Non-pigmented ciliary epithelial cell (primary cell): ENCODE measurements at regions not wholly inside any gene's neighbourhood (a gene's known extent, or its start where the extent isn't known, plus 50 kb on each side); places are given as distances from the start of the nearest gene placed in this dataset.

ENCODE experiments used
- DNase-seq: peaks from one replicate; pipeline ENCODE4 v3.0.0-alpha.2; 2010; ENCODE audit warnings: low read depth

DNA sequence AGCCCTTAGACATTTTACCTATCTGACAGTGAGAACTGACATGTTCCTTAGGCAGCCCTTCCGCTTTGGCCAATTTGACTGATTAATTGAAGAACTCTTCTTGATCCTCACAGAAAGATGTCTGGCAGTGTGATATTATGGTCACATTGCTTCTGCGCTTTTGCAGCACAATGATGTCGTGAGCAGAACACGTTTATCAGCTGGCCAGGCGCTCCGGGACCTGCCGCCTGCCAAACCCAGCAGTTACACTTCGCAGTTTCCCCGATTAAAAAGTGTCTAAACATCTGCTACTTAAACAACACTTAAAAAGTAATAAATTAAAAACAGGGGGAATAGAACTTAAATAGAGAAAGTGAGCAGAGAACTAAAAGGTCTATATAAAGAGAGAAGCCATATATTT, 103.5 kb upstream of the ETS2 start:
- DNase-seq, result no peak

DNA sequence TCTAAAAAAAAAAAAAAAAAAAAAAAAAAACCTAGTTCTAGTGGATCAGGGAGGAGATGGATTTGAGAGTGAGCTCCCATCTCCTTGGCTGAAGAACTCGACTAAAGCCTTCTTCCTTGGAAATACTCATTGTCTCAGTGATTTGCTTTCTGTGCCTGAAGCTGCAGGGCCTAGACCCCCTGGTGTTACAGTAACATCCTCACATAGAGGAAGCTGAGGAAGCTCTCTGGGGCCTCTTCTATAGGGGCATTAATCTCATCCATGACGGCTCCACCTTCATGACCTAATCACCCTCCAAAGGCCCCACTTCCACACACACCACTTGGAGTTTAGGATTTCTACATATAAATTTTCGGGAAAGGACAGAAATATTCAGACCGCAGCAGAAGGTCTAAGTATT, 95.9 kb upstream of the ETS2 start:
- no peak for DNase-seq

DNA sequence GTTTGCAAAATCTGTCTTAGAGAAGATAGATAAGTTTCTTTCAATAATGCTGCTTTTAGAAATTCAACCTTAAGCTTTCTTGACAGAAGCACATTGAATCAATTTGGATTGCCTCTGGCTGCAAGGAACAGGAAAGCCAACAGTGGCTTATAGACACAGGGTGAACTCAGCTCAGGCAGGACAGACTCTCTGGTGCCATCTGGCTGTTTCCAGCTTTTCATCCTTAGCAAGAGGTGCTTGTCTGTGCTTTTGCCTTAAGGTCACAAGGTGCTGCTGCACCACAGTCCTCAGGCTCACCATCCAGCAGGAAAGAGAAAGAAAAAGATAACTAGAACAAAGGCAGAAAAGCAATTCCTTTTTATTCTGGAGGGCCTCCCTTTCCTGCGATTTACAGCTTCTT, 93.7 kb upstream of the ETS2 start:
- no peak for DNase-seq

DNA sequence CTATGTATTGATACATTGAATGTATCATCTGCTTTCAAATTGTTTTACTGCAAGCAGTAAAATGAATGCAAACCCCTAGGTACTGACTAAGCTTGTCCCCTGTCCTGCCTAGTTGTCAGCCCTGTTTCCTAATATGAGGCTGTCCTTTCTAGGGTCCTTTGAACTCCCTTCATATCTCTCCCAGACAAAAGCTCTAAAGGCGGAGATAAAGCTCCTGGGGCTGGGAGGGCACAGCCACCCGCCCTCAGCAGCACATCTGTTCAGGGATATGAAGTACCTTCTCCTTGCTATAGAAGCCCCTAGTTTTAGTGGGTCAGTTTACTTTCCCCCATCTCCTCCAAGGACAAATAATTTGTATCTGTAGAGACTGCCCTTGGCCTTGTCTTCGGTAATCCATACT, 93.1 kb upstream of the ETS2 start:
- no peak for DNase-seq

DNA sequence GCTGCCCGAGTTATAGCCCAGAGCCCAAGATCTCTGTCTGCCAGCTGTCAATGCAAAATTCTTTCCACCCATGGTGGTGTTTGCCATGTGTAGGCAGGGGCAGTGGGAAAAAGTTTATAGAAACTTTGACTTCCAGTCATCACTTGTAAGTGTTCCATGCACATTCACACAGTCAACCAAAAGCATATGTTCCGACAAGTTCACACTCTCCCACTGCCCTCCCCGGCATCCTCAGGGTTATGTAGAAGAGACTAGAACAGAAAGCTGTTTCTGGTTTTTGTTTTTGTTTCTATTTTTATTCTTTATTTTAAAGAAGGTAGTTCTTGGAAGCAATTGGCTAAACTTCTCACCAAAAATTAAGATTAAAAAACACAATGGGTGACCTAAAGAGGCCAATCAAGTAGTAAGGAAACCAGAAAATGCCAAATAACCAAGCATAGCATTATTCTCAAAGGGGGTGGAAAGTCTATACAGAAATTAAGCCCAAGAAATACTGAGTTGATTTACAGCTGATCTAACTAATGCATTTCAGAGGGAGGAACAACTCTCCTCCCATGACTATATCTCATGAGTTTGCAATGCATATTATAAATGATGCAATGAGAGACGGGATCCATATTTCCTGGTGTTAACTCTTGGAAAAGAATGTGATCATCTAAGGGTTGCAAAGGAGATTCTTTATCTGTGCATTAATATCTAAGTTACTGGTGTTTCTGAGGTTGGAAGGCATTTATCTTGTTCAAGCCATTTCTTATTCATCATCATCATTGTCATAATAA, 91.5 kb upstream of the ETS2 start:
- DNase-seq, result no peak

DNA sequence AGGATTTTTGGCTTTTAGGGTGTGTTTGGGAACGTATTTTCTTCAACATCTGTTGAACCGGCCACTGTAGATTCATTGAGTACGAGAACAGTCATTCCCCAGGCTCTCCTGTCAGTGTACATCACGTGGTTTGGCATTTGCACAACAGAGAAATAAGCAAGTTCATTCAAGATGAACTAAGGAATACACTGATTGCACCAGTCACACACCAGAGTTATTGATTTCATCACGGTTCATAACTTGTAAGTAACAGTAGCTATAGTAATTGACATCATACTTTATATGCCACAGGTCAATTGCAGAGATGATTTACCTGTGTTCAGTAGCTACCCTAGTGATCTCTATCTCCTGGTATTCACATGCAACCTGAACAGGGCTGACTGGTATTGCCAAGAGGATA, 90.7 kb upstream of the ETS2 start:
- no peak for DNase-seq

DNA sequence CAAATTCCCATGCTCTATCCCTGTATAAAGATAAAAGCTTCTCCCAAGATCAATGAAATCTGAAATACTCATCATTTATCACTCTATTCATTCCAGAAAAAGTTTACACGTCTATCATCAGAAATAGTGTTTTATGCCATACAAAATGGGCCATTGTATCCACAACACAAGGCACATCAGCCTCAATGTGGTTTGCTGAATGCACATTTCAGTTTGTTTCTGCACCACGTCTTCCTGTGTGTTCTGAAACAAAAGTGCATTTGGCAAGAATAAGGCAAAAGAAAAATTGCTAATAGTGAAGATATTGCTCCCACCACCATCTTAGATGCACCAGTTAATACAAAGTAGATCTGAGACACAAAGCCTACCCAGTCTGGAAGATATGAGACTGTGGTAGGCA, 89.6 kb upstream of the ETS2 start:
- no peak for DNase-seq

DNA sequence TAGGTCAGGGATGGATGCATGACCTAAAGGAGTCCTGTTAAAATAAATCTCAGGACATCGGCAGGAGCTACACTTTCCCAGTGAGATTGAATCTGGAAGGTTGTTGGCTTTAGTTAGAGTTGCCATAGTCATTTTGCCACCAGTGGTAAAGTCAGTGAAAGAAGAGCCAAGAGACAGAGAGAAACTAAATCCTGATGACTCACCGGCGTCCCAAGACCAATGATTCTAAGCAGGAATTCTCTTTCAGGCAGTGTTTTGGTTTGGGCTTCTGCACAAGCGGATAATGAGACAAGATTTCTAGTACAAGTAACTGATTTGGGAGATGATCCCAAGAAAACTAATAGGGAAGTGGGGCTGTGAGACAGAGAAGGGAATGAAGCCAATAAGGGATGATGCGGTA, 88.8 kb upstream of the ETS2 start:
- DNase-seq, result no peak

DNA sequence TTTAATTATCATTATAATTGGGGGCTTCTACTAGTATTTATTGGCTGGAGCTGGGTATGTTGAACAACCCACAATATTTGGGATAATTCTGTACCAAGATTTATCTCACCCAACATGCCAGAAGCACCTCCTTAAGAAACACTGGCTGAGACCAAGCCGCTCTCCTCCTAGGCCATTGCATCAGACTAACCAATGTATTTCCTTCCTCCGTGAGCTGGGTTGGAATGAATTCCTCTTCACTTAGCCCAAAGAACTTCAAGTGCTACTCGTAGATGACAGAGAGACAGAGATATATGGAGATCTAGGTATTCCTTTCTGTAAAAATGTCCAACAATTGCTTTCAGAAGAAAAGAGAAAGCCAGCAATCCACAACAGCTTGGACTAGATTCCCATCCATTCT, 87.2 kb upstream of the ETS2 start:
- no peak for DNase-seq

DNA sequence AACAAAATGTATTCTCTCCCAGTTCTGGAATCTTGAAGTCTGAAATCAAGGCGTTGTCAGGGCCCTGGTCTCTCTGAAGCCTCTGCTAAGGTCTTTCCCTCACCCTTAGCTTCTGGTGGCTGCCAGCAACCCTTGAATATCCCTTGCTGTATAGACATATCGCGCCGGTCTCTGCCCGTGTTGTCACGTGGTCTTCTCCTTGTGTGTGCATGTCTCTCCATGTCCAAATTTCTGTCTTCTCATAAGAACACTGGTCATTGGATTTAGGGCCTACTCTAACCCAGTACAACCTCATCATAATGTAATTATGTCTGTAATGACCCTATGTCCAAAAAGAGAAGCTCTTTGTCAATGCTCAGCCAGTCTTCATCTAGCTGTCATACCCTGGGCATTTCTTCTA, 85.7 kb upstream of the ETS2 start:
- DNase-seq, result no peak

DNA sequence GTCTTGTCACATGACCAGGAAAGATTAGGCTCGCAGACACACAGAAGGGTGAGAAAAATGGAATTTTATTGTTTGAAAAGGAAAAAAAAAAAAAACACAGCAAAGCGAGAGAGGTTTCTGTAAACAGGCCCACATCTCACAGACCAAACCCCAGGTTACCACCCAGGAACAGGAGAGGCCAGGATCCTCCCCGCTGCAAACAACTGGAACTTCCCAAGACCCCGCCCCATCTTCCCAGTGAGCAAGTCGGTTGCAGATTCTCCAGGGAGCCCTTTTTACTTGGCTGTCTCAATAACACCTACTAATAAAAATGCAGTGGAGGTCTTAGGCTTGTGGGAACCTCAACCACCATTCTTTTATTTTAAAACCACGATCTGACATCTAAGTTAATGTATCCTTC, 84.7 kb upstream of the ETS2 start:
- DNase-seq, result no peak

DNA sequence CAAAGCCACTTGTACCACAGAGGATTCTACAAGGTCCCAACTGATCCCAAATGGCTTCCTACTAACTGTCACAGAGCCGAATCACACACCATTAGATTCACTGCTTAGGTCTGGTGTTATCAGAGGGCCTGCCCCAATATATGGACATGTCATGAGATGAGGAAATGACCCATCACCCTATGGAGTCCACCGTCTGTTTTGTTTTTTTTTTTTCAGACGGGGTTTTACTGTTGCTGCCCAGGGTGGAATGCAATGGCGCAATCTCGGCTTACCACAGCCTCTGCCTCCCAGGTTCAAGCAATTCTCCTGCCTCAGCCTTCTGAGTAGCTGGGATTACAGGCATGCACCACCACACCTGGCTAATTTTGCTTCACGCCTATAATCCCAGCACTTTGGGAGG, 83.8 kb upstream of the ETS2 start:
- DNase-seq, result no peak

DNA sequence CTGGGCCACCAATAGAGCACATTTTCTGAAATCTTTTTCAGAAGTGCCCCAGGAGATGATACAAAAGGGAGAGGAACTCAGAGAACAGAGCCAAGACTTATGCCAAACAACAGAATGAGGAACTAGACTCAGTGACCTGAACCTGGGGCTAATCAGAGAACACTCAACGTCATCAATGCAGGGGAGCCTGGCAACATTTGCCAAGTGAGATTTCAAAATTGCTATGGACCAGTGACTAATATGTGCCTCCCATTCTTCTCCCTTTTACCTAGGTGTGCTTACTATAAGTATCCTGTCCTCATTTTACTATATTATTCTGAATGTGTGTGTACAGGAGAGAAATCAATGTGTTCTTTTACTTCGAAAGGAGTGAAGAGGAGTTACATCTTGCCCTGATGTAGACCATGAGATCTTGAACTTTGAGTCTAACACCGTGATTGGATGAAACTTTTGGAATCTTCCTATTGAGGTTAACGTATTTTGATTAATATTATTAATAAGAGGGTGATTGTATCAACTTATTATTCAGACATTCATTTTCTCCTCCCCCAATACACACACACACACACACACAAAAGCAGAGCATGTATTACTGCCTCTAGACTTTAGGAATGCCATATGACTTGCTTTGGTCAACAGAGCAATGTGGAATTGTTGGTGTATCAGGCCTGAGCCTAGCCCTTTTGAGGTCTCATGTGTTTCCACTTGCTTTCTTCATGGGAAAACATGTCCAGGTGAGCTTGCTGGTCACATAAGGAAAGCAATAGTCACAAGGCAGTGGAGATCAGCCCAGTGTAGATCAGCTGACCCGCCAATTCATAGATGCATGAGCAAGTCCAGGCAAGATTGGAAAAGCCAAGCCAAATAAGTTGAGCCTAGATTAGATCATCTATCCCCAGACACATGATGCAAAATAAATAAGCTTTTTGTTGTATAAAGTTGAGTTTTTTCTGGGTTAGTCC, 80.3 kb upstream of the ETS2 start:
- no peak for DNase-seq

DNA sequence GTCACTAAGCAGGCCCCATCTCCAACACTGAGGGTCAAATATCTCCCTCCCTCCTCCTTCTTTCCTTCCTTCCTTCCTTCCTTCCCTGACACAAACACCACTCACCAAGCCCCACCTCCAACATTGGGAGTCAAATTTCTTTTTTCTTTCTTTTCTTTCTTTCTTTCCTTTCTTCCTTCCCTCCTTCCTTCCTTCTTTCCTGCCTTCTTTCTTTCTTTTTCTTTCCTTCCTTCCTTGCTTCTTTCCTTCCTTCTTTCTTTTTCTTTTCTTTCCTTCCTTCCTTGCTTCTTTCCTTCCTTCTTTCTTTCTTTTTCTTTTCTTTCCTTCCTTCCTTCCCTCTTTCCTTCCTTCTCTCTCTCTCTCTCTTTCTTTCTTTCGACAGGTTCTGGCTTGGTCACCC, 79.2 kb upstream of the ETS2 start:
- no peak for DNase-seq

DNA sequence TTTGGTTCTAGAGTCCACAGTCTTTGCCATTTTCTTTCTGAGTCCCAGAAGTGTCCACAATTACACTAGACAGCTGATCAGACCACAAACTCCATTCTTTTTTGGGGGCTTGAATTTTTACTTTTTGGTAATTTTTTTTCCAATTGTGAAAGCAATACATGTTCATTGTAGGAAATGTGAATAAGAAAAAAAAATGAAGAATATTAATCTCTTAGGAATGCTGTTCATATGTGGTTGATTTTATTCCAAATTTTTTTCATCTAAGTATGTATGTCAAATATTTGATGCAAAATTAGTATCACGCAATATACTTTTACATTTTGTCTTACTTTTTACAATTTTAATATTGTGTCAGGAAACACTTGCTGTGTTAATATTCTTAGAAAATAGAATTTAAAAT, 76.4 kb upstream of the ETS2 start:
- DNase-seq, result no peak

DNA sequence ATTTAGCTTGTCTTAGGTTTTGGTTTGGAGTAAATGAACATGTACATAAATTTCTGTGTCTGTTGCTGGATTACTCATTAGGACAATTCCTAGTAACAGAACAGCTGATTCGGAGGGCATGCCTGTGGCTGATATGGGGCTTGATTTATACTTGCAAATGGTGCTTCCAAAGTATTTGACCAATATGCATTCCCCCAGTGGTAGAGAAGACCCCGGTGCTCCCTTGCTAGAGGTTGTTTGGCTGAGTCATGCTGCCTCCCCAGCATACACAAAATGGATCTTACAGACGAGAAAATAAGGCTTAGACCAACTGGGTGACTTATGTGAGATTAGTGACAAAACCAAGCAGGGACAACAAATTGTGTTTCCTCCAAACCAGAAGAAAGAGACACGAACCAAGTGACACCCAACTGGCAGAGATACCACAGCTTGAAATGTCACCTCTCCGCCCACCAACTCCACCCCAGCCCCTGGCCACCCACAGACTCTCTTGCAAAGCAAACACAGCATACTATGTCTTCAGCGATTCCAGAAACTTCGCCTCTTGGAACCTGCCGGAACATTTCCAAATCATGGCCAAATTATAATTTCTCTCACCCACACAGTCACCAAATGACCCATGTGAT, 75.9 kb upstream of the ETS2 start:
- no peak for DNase-seq

DNA sequence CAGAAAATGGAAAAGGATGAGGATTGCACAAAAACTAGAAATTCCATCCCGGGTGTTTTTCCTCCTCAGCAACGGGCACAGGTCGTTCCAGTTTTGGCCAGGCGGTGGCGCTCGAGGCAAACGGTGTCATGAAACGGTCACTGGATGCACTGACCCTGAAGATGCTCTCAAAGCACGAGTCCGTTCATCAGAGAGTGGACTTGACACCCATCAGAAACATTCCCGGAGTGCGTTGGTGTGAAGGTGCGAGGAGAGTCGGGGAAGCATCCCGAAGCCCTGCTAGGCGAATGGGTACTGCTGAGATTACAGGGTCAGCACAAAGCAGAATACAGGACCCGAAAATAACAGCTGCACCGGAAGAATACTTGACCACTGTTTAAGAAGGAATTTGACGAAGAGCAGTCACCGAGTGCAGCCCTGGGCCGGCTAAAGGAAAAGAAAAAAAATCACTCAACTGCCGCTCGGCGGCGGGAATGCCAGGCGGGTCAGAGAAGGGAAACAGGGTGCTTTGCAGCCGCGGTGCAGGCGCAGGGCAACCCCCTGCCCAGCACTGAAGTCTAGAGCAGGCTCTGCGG, 71.7 kb upstream of the ETS2 start:
- DNase-seq, result no peak

DNA sequence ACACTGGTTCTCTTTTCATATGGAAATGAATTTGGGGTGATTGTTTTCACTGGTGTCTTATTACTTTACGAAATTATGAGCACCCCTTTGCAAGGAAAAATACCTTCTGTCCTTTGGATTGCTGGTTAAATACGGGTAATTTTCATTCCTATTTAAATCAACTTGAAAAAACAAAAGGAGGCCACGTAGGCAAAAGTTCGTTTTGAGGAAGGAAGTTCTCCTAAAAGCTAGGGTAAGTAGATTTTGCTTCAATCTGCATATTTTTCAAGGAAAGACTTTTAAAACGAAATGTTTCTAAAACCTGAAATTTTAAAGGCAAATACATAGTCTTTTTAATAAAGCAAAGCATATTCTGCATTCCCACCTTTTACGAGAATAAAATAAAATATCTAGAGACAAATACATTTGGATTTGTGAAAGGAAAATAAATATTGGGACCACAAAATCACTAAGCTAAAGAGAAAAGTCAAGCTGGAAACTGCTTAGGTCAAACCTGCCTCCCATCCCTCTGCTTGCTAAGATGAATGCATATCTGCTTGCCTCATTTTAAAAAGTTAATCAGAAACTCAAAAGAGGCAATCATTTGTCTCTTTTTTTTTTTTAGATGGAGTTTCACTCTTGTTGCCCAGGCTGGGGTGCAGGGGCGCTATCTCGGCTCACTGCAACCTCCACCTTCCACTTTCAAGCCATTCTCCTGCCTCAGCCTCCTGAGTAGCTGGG, 70.9 kb upstream of the ETS2 start:
- DNase-seq, result no peak

DNA sequence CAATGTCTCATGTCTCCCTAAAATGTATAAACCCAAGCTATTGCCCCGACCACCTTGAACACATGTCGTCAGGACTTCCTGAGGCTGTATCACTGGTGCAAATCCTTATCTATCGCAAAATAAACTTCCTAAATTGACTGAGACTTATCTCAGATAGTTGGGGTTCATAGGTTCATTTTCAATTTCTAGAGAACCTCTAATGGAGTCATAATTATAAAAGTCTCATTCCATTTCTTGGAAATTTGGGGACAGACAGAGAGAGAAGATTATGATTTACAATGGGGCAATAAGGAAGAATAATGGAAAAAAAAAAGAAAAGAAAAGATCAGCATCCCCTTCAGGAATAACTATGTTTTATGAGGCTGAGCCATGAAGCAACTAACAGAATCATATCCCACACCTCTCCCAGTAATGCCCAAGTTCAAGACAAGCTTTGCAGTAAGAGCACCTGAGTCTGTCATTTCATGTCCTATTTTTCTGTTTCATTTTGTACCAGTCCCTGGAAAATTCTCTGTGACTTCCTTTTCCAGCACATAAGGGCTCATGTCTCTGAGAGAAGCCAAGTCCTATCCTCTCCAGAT, 70.0 kb upstream of the ETS2 start:
- no peak for DNase-seq

DNA sequence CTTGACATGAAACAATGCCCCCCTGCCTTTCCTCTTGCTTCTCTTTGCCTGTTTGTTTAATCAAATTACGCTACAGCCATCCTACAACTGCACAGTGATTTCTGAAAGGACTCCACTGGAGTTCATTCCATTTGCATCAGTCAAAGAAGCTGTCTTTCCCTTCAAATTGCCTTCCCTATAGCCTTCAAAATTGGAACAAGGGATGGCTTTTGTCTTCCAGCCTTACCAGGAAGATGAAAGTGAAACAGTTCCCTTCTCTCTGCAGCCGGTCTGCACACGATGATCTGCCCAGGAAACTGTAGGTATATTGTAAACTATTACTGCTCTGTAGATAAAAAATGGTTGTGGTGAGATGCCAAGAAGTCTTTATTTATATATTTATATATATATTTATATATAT, 65.6 kb upstream of the ETS2 start:
- no peak for DNase-seq

DNA sequence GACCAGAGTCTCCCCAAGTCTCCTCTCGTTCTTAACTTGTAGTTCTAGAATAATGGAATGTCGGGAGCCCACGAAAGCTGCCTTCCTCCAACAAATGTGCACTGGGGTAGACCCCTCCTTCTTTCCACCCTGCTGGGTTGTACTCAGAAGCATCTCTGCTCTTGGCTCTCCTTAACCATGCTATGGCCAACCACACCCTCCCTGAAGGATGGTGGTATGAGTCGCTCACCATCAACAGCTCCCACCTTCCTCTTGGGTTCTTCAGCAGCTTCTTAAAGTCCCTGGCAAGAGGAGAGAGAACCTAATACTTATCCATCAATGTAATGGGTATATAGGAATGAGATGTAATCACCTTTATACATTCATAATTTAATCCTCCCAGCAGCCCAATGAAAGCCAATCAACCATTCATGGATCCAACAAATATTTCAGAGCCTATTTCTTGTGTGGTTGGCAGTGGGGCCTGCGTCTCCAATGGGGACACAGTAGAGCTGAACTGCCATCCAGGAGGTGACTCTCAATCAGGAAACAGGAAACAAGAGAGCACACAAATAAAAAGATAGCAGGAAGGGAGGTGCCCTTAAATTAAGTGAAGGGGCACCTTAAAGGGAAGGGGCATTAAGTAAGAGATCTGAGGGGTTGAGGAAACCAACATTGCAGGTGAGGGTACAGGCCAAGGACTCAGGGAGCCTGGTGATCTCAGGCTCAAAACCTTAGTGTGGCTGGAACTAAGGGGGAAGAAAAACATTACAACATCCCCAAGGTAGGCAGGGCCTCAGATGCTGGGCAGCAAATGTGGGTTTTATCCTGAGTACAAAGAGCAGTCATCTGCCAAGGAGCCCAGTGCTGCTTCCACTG, 64.4 kb upstream of the ETS2 start:
- no peak for DNase-seq
